MCF 10A (cell line): ENCODE measurements at regions not wholly inside any gene's neighbourhood (a gene's known extent, or its start where the extent isn't known, plus 50 kb on each side); places are given as distances from the start of the nearest gene placed in this dataset.

Experiments used
- BruUV-seq: library from RNA; stranded (reverse); fragments of 400-500 nt; replicated peaks from 2 replicates; lab custom pipeline; 2021; lab: Mats Ljungman, UMichigan
- CTCF ChIA-PET: fragments of 300-600 bp; sonication (Branson Sonifier 250); formaldehyde crosslinking; extraction: SDS; loops from one replicate; lab custom pipeline; 2021; ENCODE audit warnings: antibody characterized with exemption, inconsistent platforms; lab: Yijun Ruan, JAX
- POLR2A ChIA-PET: fragments of 300-600, 350-650 bp; sonication (Branson Sonifier 250); formaldehyde crosslinking; extraction: SDS; loops from one replicate; lab custom pipeline; 2020; ENCODE audit warnings: antibody characterized with exemption, inconsistent platforms; lab: Yijun Ruan, JAX
- DNase-seq: peaks from one replicate; pipeline ENCODE4 v3.0.0-alpha.2; 2018; ENCODE audit not compliant: unreplicated experiment
- H3K27ac Mint-ChIP-seq: one replicate; pipeline ENCODE4 v1.8.0; 2022; ENCODE audit warnings: mild to moderate bottlenecking, low read depth, mixed read lengths; ENCODE audit not compliant: unreplicated experiment
- H3K27me3 Mint-ChIP-seq: one replicate; pipeline ENCODE4 v1.8.0; 2022; ENCODE audit warnings: mixed read lengths; ENCODE audit not compliant: insufficient read depth, unreplicated experiment
- H3K36me3 Mint-ChIP-seq: one replicate; pipeline ENCODE4 v1.8.0; 2022; ENCODE audit warnings: mild to moderate bottlenecking, moderate library complexity, mixed read lengths; ENCODE audit not compliant: insufficient read depth, unreplicated experiment
- H3K4me1 Mint-ChIP-seq: one replicate; pipeline ENCODE4 v1.8.0; 2022; ENCODE audit warnings: mixed read lengths; ENCODE audit not compliant: insufficient read depth, unreplicated experiment
- H3K4me3 Mint-ChIP-seq: one replicate; pipeline ENCODE4 v1.8.0; 2022; ENCODE audit warnings: mild to moderate bottlenecking, moderate library complexity, mixed read lengths; ENCODE audit not compliant: unreplicated experiment
- H3K9me3 Mint-ChIP-seq: one replicate; pipeline ENCODE4 v1.8.0; 2022; ENCODE audit warnings: mixed read lengths; ENCODE audit not compliant: unreplicated experiment
- CTCF ChIP-seq: fragments of 200-600 bp; IDR thresholded peaks from one replicate; pipeline ENCODE4 v1.8.0; 2022; ENCODE audit warnings: antibody characterized with exemption, mild to moderate bottlenecking; ENCODE audit not compliant: unreplicated experiment
- intact Hi-C: fragments of 100-400 bp; cut with micrococcal nuclease; formaldehyde crosslinking; loops from 2 replicates; pipeline ENCODE4 v1.14.1; 2022

DNA sequence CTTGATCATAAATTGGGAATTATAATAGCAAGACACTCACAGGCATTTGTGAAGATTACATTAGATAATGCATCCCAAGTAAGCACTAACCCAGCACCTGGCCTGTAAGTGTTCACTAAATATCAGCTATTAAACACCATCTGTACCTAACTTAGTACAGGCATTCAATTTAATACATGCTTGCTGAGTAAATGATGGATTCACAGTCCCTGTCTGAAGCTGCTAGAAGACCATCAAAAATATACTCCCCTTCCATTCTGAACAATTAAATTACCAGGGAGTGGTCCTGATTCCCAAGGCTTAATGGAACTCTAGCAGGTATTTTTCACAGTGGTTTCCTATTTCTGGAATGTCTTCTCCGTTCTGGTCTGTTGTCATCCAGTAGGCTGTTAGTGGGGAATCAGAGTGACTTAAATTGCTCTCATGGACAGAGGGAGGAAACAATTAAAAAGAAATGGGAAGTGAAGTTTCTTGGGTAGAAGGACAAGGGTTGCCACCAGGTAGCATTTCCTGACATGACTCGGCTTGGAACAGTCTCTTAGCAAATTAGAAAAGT lies 233.9 kb downstream of the PTTG2 start:
- ChIA-PET CTCF (interaction anchor here (0.6 to 2.1 kb wide), 4 partner anchors 13 to 571 kb away, joined by 3 to 8 read pairs (median 4); no protein-coding TSS in a partner anchor), POLR2A (interaction anchor here (1.2 kb wide), 1 partner anchor 33 kb away, joined by 3 read pairs; no protein-coding TSS in a partner anchor)
- Mint-ChIP-seq H3K27me3 (no peaks in the 10 kb centered on the region), H3K4me1 (no peaks in the 10 kb centered on the region), H3K4me3 (no peak overlapping the region), H3K27ac (no peak overlapping the region), H3K36me3 (no peaks in the 10 kb centered on the region), H3K9me3 (no peaks in the 10 kb centered on the region)
- BruUV-seq = no TSS peak
- DNase-seq = no peak
- TF ChIP-seq CTCF = no peak
- intact Hi-C loops = no loop called here

DNA sequence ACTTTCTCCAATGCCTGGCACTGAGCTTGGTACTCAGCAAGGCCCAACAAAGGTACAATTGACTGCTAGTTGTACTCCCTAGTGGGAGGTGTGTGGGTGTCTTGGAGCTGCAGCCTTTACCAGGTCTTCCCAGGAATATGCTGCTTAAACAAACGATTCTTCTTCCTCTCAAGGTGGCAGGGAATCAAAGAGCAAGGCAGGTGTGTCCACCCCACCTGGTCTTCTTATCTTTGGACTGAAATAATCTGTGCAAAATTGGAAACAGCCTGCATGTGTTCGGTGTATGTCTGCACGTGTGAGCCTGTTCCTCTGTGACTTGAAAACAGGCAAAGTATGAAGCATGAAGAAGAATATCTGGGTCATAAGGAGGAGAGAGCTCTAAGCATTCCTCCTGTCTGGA lies 235.3 kb downstream of the PTTG2 start:
- Mint-ChIP-seq H3K4me1 (no peaks in the 10 kb centered on the region), H3K27ac (no peak overlapping the region), H3K36me3 (no peaks in the 10 kb centered on the region), H3K9me3 (no peaks in the 10 kb centered on the region), H3K4me3 (no peak overlapping the region), H3K27me3 (no peaks in the 10 kb centered on the region)
- no peak for TF ChIP-seq CTCF
- DNase-seq = no peak
- intact Hi-C loops = no loop called here
- no TSS peak for BruUV-seq
- POLR2A ChIA-PET = no interaction called here
- CTCF ChIA-PET = interaction anchor here (0.7 kb wide), 1 partner anchor 49 kb away, joined by 4 read pairs; no protein-coding TSS in a partner anchor

DNA sequence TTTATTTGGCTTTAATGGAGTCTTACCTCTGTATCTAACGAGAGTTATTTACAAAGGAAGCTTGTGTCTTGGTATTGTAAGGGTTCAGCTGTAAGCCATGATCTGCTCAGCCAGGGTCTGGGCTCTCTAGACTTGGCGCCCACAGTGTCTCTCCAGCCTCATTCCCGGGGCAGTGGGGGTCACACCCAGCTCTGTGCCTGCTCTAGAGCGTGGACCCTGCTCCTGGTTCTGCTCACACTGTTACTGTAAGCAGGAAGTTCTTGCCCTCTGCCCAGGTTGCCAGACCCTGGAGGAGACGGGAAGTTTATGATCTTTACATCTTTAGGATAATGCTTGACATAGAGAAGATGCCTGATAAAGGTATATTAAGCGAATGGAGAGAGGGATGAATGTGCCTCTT lies 235.7 kb downstream of the PTTG2 start:
- no peak for DNase-seq
- no peak for TF ChIP-seq CTCF
- intact Hi-C loops = no loop called here
- Mint-ChIP-seq H3K9me3 (no peaks in the 10 kb centered on the region), H3K36me3 (no peaks in the 10 kb centered on the region), H3K4me1 (no peaks in the 10 kb centered on the region), H3K27me3 (no peaks in the 10 kb centered on the region), H3K27ac (no peak overlapping the region), H3K4me3 (no peak overlapping the region)
- ChIA-PET CTCF (no interaction called here), POLR2A (no interaction called here)
- no TSS peak for BruUV-seq

GRCh38 chr4:38202242-38202641 lies 242.0 kb downstream of the PTTG2 start:
- BruUV-seq = no TSS peak
- ChIA-PET CTCF (interaction anchor here (0.6 to 1.5 kb wide), 4 partner anchors 22 to 529 kb away, joined by 3 to 4 read pairs (median 4); no protein-coding TSS in a partner anchor), POLR2A (interaction anchor here (1.0 kb wide), 1 partner anchor 11 kb away, joined by 3 read pairs; no protein-coding TSS in a partner anchor)

More at GRCh38 chr4:38202242-38202641, 242.0 kb downstream of the PTTG2 start:
- no peaks in the 10 kb centered on the region for H3K27me3 Mint-ChIP-seq
- H3K9me3 Mint-ChIP-seq = peaks cover 3% of the 10 kb centered on the region
- intact Hi-C loops = no loop called here
- H3K4me3 Mint-ChIP-seq = no peak overlapping the region
- no peak for TF ChIP-seq CTCF
- H3K27ac Mint-ChIP-seq = no peak overlapping the region
- no peaks in the 10 kb centered on the region for H3K4me1 Mint-ChIP-seq
- no peaks in the 10 kb centered on the region for H3K36me3 Mint-ChIP-seq
- no peak for DNase-seq
